RPMI7951 (cell line): ENCODE measurements at regions not wholly inside any gene's neighbourhood (a gene's known extent, or its start where the extent isn't known, plus 50 kb on each side); places are given as distances from the start of the nearest gene placed in this dataset.

Experiments
- DNase-seq: peaks from one replicate; pipeline ENCODE4 v3.0.0-alpha.2; 2012; ENCODE audit warnings: low read depth

GRCh38 chr7:142371586-142372377 lies 113.9 kb upstream of the PRSS58 start:
- DNase-seq: peak; percentile 39

GRCh38 chr7:142365410-142365842 lies 107.6 kb upstream of the PRSS58 start:
- no peak for DNase-seq

- no peak for DNase-seq
Observed at GRCh38 chr7:142364551-142364950, 106.7 kb upstream of the PRSS58 start.

- peak; percentile 37 for DNase-seq
Observed at GRCh38 chr7:142362349-142362748, 104.5 kb upstream of the PRSS58 start.

GRCh38 chr7:142359694-142360279 lies 101.9 kb upstream of the PRSS58 start:
- DNase-seq: no peak

- DNase-seq: peak; percentile 82
Observed at GRCh38 chr7:142357953-142358520, 100.2 kb upstream of the PRSS58 start.

- no peak for DNase-seq
Observed at GRCh38 chr7:142356166-142356565, 98.3 kb upstream of the PRSS58 start.

GRCh38 chr7:142355328-142355727 lies 97.5 kb upstream of the PRSS58 start:
- DNase-seq: peak; percentile 62

GRCh38 chr7:142353147-142354060 lies 95.5 kb upstream of the PRSS58 start:
- DNase-seq: no peak

- no peak for DNase-seq
Observed at GRCh38 chr7:142352543-142352942, 94.7 kb upstream of the PRSS58 start.

- DNase-seq: no peak
Observed at GRCh38 chr7:142351145-142351544, 93.3 kb upstream of the PRSS58 start.

GRCh38 chr7:142349670-142350405 lies 92.0 kb upstream of the PRSS58 start:
- no peak for DNase-seq

GRCh38 chr7:142348921-142349405 lies 91.1 kb upstream of the PRSS58 start:
- no peak for DNase-seq

- DNase-seq: no peak
Observed at GRCh38 chr7:142348100-142348499, 90.2 kb upstream of the PRSS58 start.

GRCh38 chr7:142347091-142347490 lies 89.2 kb upstream of the PRSS58 start:
- DNase-seq: no peak

GRCh38 chr7:142345811-142346210 lies 88.0 kb upstream of the PRSS58 start:
- no peak for DNase-seq

- DNase-seq: peak; percentile 57
Observed at GRCh38 chr7:142338633-142339501, 81.0 kb upstream of the PRSS58 start.

GRCh38 chr7:142337054-142338001 lies 79.5 kb upstream of the PRSS58 start:
- DNase-seq: no peak

GRCh38 chr7:142334806-142335205 lies 76.9 kb upstream of the PRSS58 start:
- DNase-seq: no peak
